ENCODE measurements at regions not wholly inside any gene's neighbourhood (a gene's known extent, or its start where the extent isn't known, plus 50 kb on each side); places are given as distances from the start of the nearest gene placed in this dataset.
"Not testable (repeated sequence)": the region's sequence is repeated elsewhere in the genome, so short reads cannot be mapped to it uniquely, and the experiment has no call there.

DNA sequence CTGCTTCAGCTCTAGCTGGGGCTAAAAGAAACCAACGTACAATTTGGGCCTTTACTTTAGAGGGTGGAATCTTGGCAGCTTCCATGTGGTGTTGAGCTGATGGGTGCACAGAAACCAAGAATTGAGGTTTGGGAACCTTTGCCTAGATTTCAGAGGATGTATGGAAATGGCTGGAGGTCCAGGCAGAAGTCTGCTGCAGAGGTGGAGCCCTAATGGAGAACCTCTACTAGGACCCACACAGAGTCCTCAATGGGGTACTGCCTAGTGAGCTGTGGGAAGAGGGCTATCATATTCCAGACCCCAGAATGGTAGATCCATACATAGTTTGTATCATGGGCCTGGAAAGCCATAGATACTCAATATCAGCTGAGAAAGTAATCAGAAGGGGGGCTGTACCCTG lies 500.4 kb upstream of the ATP2B1 start:
- Mint-ChIP-seq H3K27ac (no peak overlapping the region), H3K36me3 (ENCODE audit: low read depth) (peaks cover 2% of the 10 kb centered on the region), H3K4me3 (no peak overlapping the region), H3K27me3 (no peaks in the 10 kb centered on the region), H3K9me3 (peaks cover 23% of the 10 kb centered on the region), H3K4me1 (peaks cover 10% of the 10 kb centered on the region)
- intact Hi-C loops (cut with micrococcal nuclease): loop anchor here (5.0 kb wide), 1 partner anchor 43 kb away; no protein-coding TSS in a partner anchor
- POLR2A ChIA-PET: no interaction called here
- no peak for TF ChIP-seq CTCF (IDR thresholded peaks at IDR 0.05)
- ATAC-seq (ENCODE audit: low read depth) (no peak), DNase-seq (no peak)
- CTCF ChIA-PET: no interaction called here

DNA sequence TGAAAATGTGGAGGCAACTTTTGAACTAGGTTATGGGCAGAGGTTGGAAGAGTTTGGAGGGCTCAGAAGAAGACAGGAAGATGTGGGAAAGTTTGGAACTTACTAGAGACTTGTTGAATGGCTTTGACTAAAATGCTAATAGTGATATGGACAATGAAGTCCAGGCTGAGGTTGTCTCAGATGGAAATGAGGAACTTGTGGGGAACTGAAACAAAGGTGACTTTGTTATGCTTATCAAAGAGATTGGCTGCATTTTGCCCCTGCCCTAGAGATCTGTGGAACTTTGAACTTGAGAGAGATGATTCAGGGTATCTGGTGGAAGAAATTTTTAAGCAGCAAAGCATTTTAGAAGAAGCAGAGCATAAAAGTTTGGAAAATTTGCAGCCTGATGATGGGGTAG lies 499.7 kb upstream of the ATP2B1 start:
- peaks cover 10% of the 10 kb centered on the region for H3K4me1 Mint-ChIP-seq
- H3K27ac Mint-ChIP-seq: peak overlapping the region; percentile 1
- CTCF ChIA-PET; POLR2A ChIA-PET; H3K36me3 Mint-ChIP-seq (ENCODE audit: low read depth); ATAC-seq (ENCODE audit: low read depth); DNase-seq; H3K4me3 Mint-ChIP-seq; H3K27me3 Mint-ChIP-seq: not testable (repeated sequence)
- intact Hi-C loops (cut with micrococcal nuclease): loop anchor here (5.0 kb wide), 1 partner anchor 44 kb away; no protein-coding TSS in a partner anchor
- H3K9me3 Mint-ChIP-seq: peaks cover 23% of the 10 kb centered on the region

- peaks cover 2% of the 10 kb centered on the region for H3K36me3 Mint-ChIP-seq (ENCODE audit: low read depth)
- POLR2A ChIA-PET: no interaction called here
- no peak for TF ChIP-seq CTCF (IDR thresholded peaks at IDR 0.05)
- H3K4me3 Mint-ChIP-seq: no peak overlapping the region
- intact Hi-C loops (cut with micrococcal nuclease): loop anchor here (5.0 kb wide), 1 partner anchor 45 kb away; no protein-coding TSS in a partner anchor
- H3K27ac Mint-ChIP-seq: no peak overlapping the region
- CTCF ChIA-PET: no interaction called here
- peak; percentile 56 for ATAC-seq (ENCODE audit: low read depth)
- no peaks in the 10 kb centered on the region for H3K27me3 Mint-ChIP-seq
- DNase-seq: no peak
- peaks cover 23% of the 10 kb centered on the region for H3K9me3 Mint-ChIP-seq
- peaks cover 10% of the 10 kb centered on the region for H3K4me1 Mint-ChIP-seq
Measured at GRCh38 chr12:90207799-90208198, 499.2 kb upstream of the ATP2B1 start.

DNA sequence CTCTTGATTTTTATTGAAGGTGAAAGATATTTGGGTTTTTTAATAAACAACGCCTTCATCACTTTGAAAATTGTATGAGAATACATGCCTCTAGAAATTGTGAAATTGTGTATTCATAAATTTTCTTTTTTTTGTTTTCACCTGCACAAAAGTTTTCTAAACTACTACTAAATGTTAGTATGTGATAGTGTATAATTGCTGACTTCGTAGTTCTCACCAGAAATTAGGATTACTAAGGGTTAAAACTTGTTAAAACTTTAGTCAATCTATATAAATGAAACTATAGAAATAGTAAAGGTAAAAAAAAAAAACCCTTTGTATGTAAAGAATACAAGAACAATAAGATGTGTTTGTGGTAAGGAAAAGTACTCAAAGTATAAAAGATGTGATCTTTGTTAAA lies 496.5 kb upstream of the ATP2B1 start:
- H3K4me3 Mint-ChIP-seq: no peak overlapping the region
- H3K9me3 Mint-ChIP-seq: peaks cover 15% of the 10 kb centered on the region
- ChIA-PET CTCF (no interaction called here), POLR2A (no interaction called here)
- peaks cover 10% of the 10 kb centered on the region for H3K4me1 Mint-ChIP-seq
- TF ChIP-seq CTCF (IDR thresholded peaks at IDR 0.05): no peak
- DNase-seq (no peak), ATAC-seq (ENCODE audit: low read depth) (no peak)
- no peaks in the 10 kb centered on the region for H3K27me3 Mint-ChIP-seq
- intact Hi-C loops (cut with micrococcal nuclease): loop anchor here (5.0 kb wide), 1 partner anchor 47 kb away; no protein-coding TSS in a partner anchor
- H3K27ac Mint-ChIP-seq: no peak overlapping the region
- peaks cover 2% of the 10 kb centered on the region for H3K36me3 Mint-ChIP-seq (ENCODE audit: low read depth)

DNA sequence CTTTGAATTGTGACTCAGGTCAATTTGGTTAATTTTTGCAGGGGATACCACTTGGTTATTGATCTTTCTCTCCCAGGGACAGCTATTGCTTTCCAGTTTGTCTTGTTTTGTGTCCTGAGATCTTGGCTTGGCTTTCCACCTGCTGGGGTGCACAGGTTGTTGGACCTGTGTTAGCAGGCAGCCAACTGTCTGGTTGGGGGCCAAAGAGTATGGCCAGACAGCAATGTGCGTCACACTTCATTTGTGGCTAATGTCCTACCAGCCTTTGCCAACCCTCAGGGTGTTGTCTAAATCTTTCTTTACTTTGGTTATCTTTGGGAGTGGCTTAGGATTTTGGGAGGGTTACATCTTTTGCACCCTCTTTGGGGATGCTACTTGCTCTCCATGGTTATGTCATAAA lies 494.9 kb upstream of the ATP2B1 start:
- DNase-seq: no peak
- Mint-ChIP-seq H3K4me3 (no peak overlapping the region), H3K27ac (no peak overlapping the region), H3K9me3 (peaks cover 5% of the 10 kb centered on the region), H3K4me1 (peaks cover 9% of the 10 kb centered on the region), H3K27me3 (no peaks in the 10 kb centered on the region), H3K36me3 (ENCODE audit: low read depth) (peaks cover 2% of the 10 kb centered on the region)
- POLR2A ChIA-PET: no interaction called here
- no peak for ATAC-seq (ENCODE audit: low read depth)
- CTCF ChIA-PET: no interaction called here
- intact Hi-C loops (cut with micrococcal nuclease): no loop called here
- no peak for TF ChIP-seq CTCF (IDR thresholded peaks at IDR 0.05)

DNA sequence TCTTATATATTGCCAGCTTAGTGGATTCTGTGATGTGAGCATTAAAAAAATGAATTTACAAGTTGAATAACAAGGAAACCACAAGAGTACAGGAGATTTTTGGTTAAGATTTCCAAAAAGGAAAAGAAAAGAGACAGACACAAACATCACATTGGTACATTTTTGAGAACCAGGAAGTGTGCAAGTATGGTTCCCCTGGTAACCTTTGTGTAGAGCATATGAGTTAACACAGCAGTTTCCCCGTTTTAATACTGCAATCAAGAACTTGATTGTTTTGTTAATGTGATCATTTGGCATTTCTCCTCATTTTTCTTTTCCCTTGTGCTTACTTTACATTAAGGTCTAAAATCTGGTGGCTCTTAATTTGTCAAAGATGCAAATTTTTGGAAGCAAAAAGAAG lies 490.4 kb upstream of the ATP2B1 start:
- H3K4me3 Mint-ChIP-seq: no peak overlapping the region
- intact Hi-C loops (cut with micrococcal nuclease): no loop called here
- ChIA-PET CTCF (interaction anchor here (0.7 kb wide), 1 partner anchor 733 kb away, joined by 3 read pairs; no protein-coding TSS in a partner anchor), POLR2A (no interaction called here)
- no peaks in the 10 kb centered on the region for H3K36me3 Mint-ChIP-seq (ENCODE audit: low read depth)
- H3K27me3 Mint-ChIP-seq: no peaks in the 10 kb centered on the region
- DNase-seq: no peak
- TF ChIP-seq CTCF (IDR thresholded peaks at IDR 0.05): no peak
- no peaks in the 10 kb centered on the region for H3K4me1 Mint-ChIP-seq
- ATAC-seq (ENCODE audit: low read depth): no peak
- H3K27ac Mint-ChIP-seq: no peak overlapping the region
- no peaks in the 10 kb centered on the region for H3K9me3 Mint-ChIP-seq

Measured in activated B cell treated with CpG ODN at 0.5 μM for 24 hours (primary cell).